ENCODE measurements at regions not wholly inside any gene's neighbourhood (a gene's known extent, or its start where the extent isn't known, plus 50 kb on each side); places are given as distances from the start of the nearest gene placed in this dataset.

- H3K27ac ChIP-seq (ENCODE audit: insufficient read length, low read depth, low read length) = no peak overlapping the region
- H3K9ac ChIP-seq (ENCODE audit: extremely low read depth, insufficient read length, low read length) = no peak overlapping the region
- no peaks in the 10 kb centered on the region for H3K79me1 ChIP-seq (ENCODE audit: insufficient read depth, low read depth, low read length, poor library complexity, severe bottlenecking)
- Mint-ChIP-seq H3K36me3 (ENCODE audit: insufficient read depth in 1 of 3, low read depth in 3 of 3) (no peaks in the 10 kb centered on the region), H3K27me3 (ENCODE audit: low read depth) (no peaks in the 10 kb centered on the region), H3K4me1 (no peaks in the 10 kb centered on the region), H3K9me3 (peaks cover 0 to 3% of the 10 kb centered on the region in 2 experiments; a peak in 1 of 5 replicates), H3K4me3 (no peak overlapping the region), H3K27ac (no peak overlapping the region)
- H3K56ac ChIP-seq (ENCODE audit: insufficient read length, low read depth, low read length) = no peak overlapping the region
- no peak overlapping the region for H3K23ac ChIP-seq (ENCODE audit: insufficient read length, low read depth, low read length)
- no peak overlapping the region for H3K18ac ChIP-seq (ENCODE audit: insufficient read length, low read depth, low read length)
- no peak overlapping the region for H2BK5ac ChIP-seq (ENCODE audit: insufficient read length, low read length)
- no peak overlapping the region for H4K91ac ChIP-seq (ENCODE audit: insufficient read length, low read depth, low read length)
- no peak overlapping the region for H4K8ac ChIP-seq (replicated peaks; ENCODE audit: insufficient read length, low read depth, low read length)
- no peaks in the 10 kb centered on the region for H3K9me3 ChIP-seq (ENCODE audit: control insufficient read depth, low read depth, low read length)
- H3K4me1 ChIP-seq (ENCODE audit: insufficient read depth, low read length) = no peaks in the 10 kb centered on the region
- no peak overlapping the region for H2BK20ac ChIP-seq (ENCODE audit: low read depth, low read length, poor library complexity, severe bottlenecking)
- H2BK120ac ChIP-seq (ENCODE audit: low read depth, low read length, poor library complexity, severe bottlenecking) = no peak overlapping the region
- H3K23me2 ChIP-seq (ENCODE audit: insufficient read length, low read depth, low read length, poor library complexity, severe bottlenecking) = no peaks in the 10 kb centered on the region
- H2AK5ac ChIP-seq (ENCODE audit: insufficient read length, low read length) = no peak overlapping the region
- TF ChIP-seq CTCF (conservative IDR thresholded peaks at IDR 0.05) = no peak
- no peak overlapping the region for H4K5ac ChIP-seq (ENCODE audit: insufficient read length, low read depth, low read length)
- no peak for DNase-seq
- no peak overlapping the region for H2BK12ac ChIP-seq (ENCODE audit: insufficient read length, low read depth, low read length)
- no peak overlapping the region for H2AFZ ChIP-seq (ENCODE audit: low read length)
- H3K27me3 ChIP-seq (ENCODE audit: insufficient read depth, low read length) = no peaks in the 10 kb centered on the region
- WGBS (ENCODE audit: extremely low coverage, insufficient read length, low lambda C conversion rate) = no CpG with 5 or more reads among the region's 3 CpGs
- no peak overlapping the region for H3K14ac ChIP-seq (ENCODE audit: insufficient read depth, low read length)
- no peak overlapping the region for H2BK15ac ChIP-seq (ENCODE audit: low read depth, low read length)
- no peak overlapping the region for H3K4me2 ChIP-seq (ENCODE audit: insufficient read depth, insufficient read length, low read length)
- H3K4ac ChIP-seq (ENCODE audit: low read depth, low read length) = no peak overlapping the region
- no peak overlapping the region for H3T11ph ChIP-seq (ENCODE audit: low read length)
- H4K20me1 ChIP-seq (ENCODE audit: control insufficient read depth, insufficient read depth, insufficient read length) = no peaks in the 10 kb centered on the region
- H3K79me2 ChIP-seq (ENCODE audit: insufficient read depth, low read length) = no peaks in the 10 kb centered on the region
Measured at GRCh38 chr1:104028416-104029035, 278.8 kb downstream of the AMY1C start.

Measured in H9 (cell line).